Endothelial cell of umbilical vein (primary cell): ENCODE measurements at regions not wholly inside any gene's neighbourhood (a gene's known extent, or its start where the extent isn't known, plus 50 kb on each side); places are given as distances from the start of the nearest gene placed in this dataset.

Source experiments
- BruUV-seq: library from RNA; stranded (reverse); fragments of 400-500 nt; replicated peaks from 2 replicates; lab custom pipeline; 2021; lab: Mats Ljungman, UMichigan
- CTCF ChIA-PET: fragments of 300-600, 350-600 bp; sonication (Branson Sonifier 250); formaldehyde crosslinking; loops from one replicate; lab custom pipeline; 2021; ENCODE audit warnings: antibody characterized with exemption, inconsistent platforms; lab: Charles Lee
- POLR2A ChIA-PET: fragments of 300-600, 350-600 bp; sonication (Branson Sonifier 250); formaldehyde crosslinking; loops from one replicate; lab custom pipeline; 2021; ENCODE audit warnings: antibody characterized with exemption, inconsistent platforms; lab: Charles Lee
- DNase-seq: peaks from one replicate; pipeline ENCODE4 v3.0.0-alpha.2; 2011; ENCODE audit warnings: low read depth, low spot score
- FAIRE-seq: peaks from 2 replicates; lab custom pipeline; 2011; peaks lifted over from hg19 to GRCh38; lab: Jason Lieb, UNC
- H2AFZ ChIP-seq: 2 replicates; pipeline ENCODE4 v1.6.0; 2012; ENCODE audit warnings: low read depth, low read length, control low read depth, inconsistent platforms
- H3K27ac ChIP-seq: 2 replicates; pipeline ENCODE4 v1.5.1; 2011; ENCODE audit warnings: low read depth, mild to moderate bottlenecking, control low read depth, low read length, moderate library complexity; ENCODE audit not compliant: insufficient read depth
- H3K27me3 ChIP-seq, 2 experiments: 2 replicates each; pipeline versions ENCODE4 v1.6.0 to v1.6.1; 2011; ENCODE audit warnings: low read length in 2 of 2, mixed read lengths in 1 of 2; ENCODE audit not compliant: control insufficient read depth in 2 of 2, insufficient read depth in 2 of 2
- H3K36me3 ChIP-seq, 2 experiments: 2 replicates in 1 of 2; 3 replicates in 1 of 2; pipeline ENCODE4 v1.5.1; 2011; ENCODE audit warnings: low read length in 2 of 2, mild to moderate bottlenecking in 1 of 2, moderate library complexity in 1 of 2; ENCODE audit not compliant: control insufficient read depth in 2 of 2, insufficient read depth in 2 of 2; ENCODE audit errors: extremely low read depth in 1 of 2
- H3K4me1 ChIP-seq: 3 replicates; pipeline ENCODE4 v1.5.1; 2011; ENCODE audit warnings: mild to moderate bottlenecking, low read length; ENCODE audit not compliant: control insufficient read depth, insufficient read depth; ENCODE audit errors: extremely low read depth
- H3K4me2 ChIP-seq: 2 replicates; pipeline ENCODE4 v1.6.1; 2011; ENCODE audit warnings: low read length, control low read depth, mixed read lengths; ENCODE audit not compliant: insufficient read depth
- H3K4me3 ChIP-seq, 3 experiments: fragments of 200-600 bp in 1 of 3; sonication (generic), shearing (Covaris generic) in 1 of 3; replicated peaks in 1 of 3; 2 replicates each; pipeline ENCODE4 v1.5.1; 2011 to 2016; ENCODE audit warnings: control low read depth in 3 of 3, low read length in 3 of 3, mild to moderate bottlenecking in 2 of 3, inconsistent platforms in 1 of 3, low read depth in 1 of 3, moderate library complexity in 1 of 3; ENCODE audit not compliant: insufficient read depth in 1 of 3
- H3K79me2 ChIP-seq: 2 replicates; pipeline ENCODE4 v1.6.0; 2012; ENCODE audit warnings: low read length, inconsistent platforms; ENCODE audit not compliant: control insufficient read depth, insufficient read depth
- H3K9ac ChIP-seq: replicated peaks from 2 replicates; pipeline ENCODE3; 2011; ENCODE audit warnings: low read length, control low read depth; ENCODE audit not compliant: insufficient read depth; ENCODE audit errors: extremely low read depth
- H3K9me1 ChIP-seq: replicated peaks from 3 replicates; pipeline ENCODE4 v1.6.0; 2011; ENCODE audit warnings: mild to moderate bottlenecking, low read length; ENCODE audit not compliant: control insufficient read depth, insufficient read depth; ENCODE audit errors: extremely low read depth
- H3K9me3 ChIP-seq: replicated peaks from 2 replicates; pipeline ENCODE4 v1.5.1; 2012; ENCODE audit warnings: low read length, inconsistent platforms; ENCODE audit not compliant: control insufficient read depth, insufficient read depth
- H4K20me1 ChIP-seq: replicated peaks from 2 replicates; pipeline ENCODE3; 2011; ENCODE audit warnings: mild to moderate bottlenecking, low read length; ENCODE audit not compliant: control insufficient read depth, insufficient read depth; ENCODE audit errors: extremely low read depth
- CTCF ChIP-seq, 2 donors: IDR thresholded peaks; 1 replicate in 1 of 2; 2 replicates in 1 of 2; pipeline ENCODE4 v1.5.1; 2011; ENCODE audit warnings: low read length in 2 of 2, mild to moderate bottlenecking in 2 of 2, moderate library complexity in 2 of 2, control low read depth in 1 of 2, inconsistent platforms in 1 of 2, low read depth in 1 of 2; ENCODE audit not compliant: insufficient read depth in 1 of 2; ENCODE audit errors: extremely low read depth in 1 of 2
- EZH2 ChIP-seq: IDR thresholded peaks from 2 replicates; pipeline ENCODE4 v1.6.1; 2012; ENCODE audit warnings: borderline replicate concordance, low read depth, mild to moderate bottlenecking, moderate library complexity, low read length, inconsistent platforms; ENCODE audit not compliant: severe bottlenecking
- FOS ChIP-seq: IDR thresholded peaks from 2 replicates; pipeline ENCODE4 v1.6.1; 2011; ENCODE audit warnings: mild to moderate bottlenecking, low read length, moderate library complexity, borderline replicate concordance; ENCODE audit not compliant: insufficient read depth
- GATA2 ChIP-seq: IDR thresholded peaks from 2 replicates; pipeline ENCODE4 v1.7.0; 2011; ENCODE audit warnings: low read depth, mild to moderate bottlenecking, moderate library complexity, mixed read lengths, low read length; ENCODE audit not compliant: insufficient read length, insufficient read depth
- JUN ChIP-seq: IDR thresholded peaks from 2 replicates; pipeline ENCODE4 v1.6.1; 2011; ENCODE audit warnings: borderline replicate concordance, low read depth; ENCODE audit not compliant: insufficient read length, insufficient read depth
- MAX ChIP-seq: IDR thresholded peaks from 2 replicates; pipeline ENCODE4 v1.6.1; 2011; ENCODE audit not compliant: insufficient read depth, insufficient read length
- MYC ChIP-seq: IDR thresholded peaks from one replicate; pipeline ENCODE4 v1.6.1; 2011; ENCODE audit warnings: mild to moderate bottlenecking, low read depth, low read length
- POLR2A ChIP-seq: IDR thresholded peaks from 2 replicates; pipeline ENCODE4 v1.6.1; 2012; ENCODE audit warnings: low read depth, mild to moderate bottlenecking, control low read depth, low read length
- POLR2AphosphoS5 ChIP-seq: IDR thresholded peaks from 2 replicates; pipeline ENCODE4 v1.6.1; 2012; ENCODE audit warnings: low read depth, mild to moderate bottlenecking, control low read depth, low read length, moderate library complexity; ENCODE audit not compliant: insufficient read depth
- dilution Hi-C: fragments of 300-500 bp; cut with MboI; formaldehyde crosslinking; loops from one replicate; pipeline ENCODE4 v1.15.0; 2019; ENCODE audit warnings: low sequenced_read_pairs; ENCODE audit not compliant: extremely low pct_ligation_motif_present
- intact Hi-C: fragments of 100-400 bp; cut with micrococcal nuclease; formaldehyde crosslinking; loops from one replicate; pipeline ENCODE4 v1.10.0; 2022

GRCh38 chr6:139987091-139987490, 612.6 kb upstream of the CITED2 start:
- no peak overlapping the region for H2AFZ ChIP-seq
- no peak overlapping the region for H3K4me2 ChIP-seq
- intact Hi-C loops (no loop called here), dilution Hi-C loops (no loop called here)
- no peaks in the 10 kb centered on the region for H3K36me3 ChIP-seq
- DNase-seq (no peak), FAIRE-seq (no peak)
- H3K9me3 ChIP-seq, result no peaks in the 10 kb centered on the region
- TF ChIP-seq JUN, result no peak
- no peak for TF ChIP-seq CTCF (IDR thresholded peaks at IDR 0.05; ENCODE audit: extremely low read depth in 1 of 2, insufficient read depth in 1 of 2, low read depth in 1 of 2, low read length in 2 of 2)
- TF ChIP-seq POLR2A, result no peak
- TF ChIP-seq FOS, result no peak
- no peak for TF ChIP-seq EZH2
- no peak for TF ChIP-seq MYC
- TF ChIP-seq MAX, result no peak
- TF ChIP-seq POLR2AphosphoS5, result no peak
- no peak for TF ChIP-seq GATA2
- H3K4me3 ChIP-seq, result no peak overlapping the region
- H3K27ac ChIP-seq, result no peak overlapping the region
- no peaks in the 10 kb centered on the region for H3K79me2 ChIP-seq
- BruUV-seq, result no TSS peak
- ChIA-PET CTCF (interaction anchor here (0.8 kb wide), 1 partner anchor 17 kb away, joined by 3 read pairs; no protein-coding TSS in a partner anchor), POLR2A (no interaction called here)
- H3K9me1 ChIP-seq, result no peaks in the 10 kb centered on the region
- H4K20me1 ChIP-seq, result no peaks in the 10 kb centered on the region
- H3K4me1 ChIP-seq, result peaks cover 9% of the 10 kb centered on the region
- no peak overlapping the region for H3K9ac ChIP-seq
- H3K27me3 ChIP-seq, result no peaks in the 10 kb centered on the region
